ENCODE measurements at regions not wholly inside any gene's neighbourhood (a gene's known extent, or its start where the extent isn't known, plus 50 kb on each side); places are given as distances from the start of the nearest gene placed in this dataset.

- TF ChIP-seq, protein P1, sequence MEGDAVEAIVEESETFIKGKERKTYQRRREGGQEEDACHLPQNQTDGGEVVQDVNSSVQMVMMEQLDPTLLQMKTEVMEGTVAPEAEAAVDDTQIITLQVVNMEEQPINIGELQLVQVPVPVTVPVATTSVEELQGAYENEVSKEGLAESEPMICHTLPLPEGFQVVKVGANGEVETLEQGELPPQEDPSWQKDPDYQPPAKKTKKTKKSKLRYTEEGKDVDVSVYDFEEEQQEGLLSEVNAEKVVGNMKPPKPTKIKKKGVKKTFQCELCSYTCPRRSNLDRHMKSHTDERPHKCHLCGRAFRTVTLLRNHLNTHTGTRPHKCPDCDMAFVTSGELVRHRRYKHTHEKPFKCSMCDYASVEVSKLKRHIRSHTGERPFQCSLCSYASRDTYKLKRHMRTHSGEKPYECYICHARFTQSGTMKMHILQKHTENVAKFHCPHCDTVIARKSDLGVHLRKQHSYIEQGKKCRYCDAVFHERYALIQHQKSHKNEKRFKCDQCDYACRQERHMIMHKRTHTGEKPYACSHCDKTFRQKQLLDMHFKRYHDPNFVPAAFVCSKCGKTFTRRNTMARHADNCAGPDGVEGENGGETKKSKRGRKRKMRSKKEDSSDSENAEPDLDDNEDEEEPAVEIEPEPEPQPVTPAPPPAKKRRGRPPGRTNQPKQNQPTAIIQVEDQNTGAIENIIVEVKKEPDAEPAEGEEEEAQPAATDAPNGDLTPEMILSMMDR (conservative IDR thresholded peaks at IDR 0.05; ENCODE audit: control insufficient read depth, insufficient read depth, low read depth, low read length): no peak
- no peak overlapping the region for H3K4me3 ChIP-seq (ENCODE audit: control insufficient read depth, low read depth, low read length)
- no peak for DNase-seq (ENCODE audit: low read depth)
These were observed 827.5 kb upstream of the WWC1 start for GRCh38 chr5:167463939-167464338.

- no peak overlapping the region for H3K4me3 ChIP-seq (ENCODE audit: control insufficient read depth, low read depth, low read length)
- TF ChIP-seq, protein P1 (conservative IDR thresholded peaks at IDR 0.05; ENCODE audit: control insufficient read depth, insufficient read depth, low read depth, low read length): no peak
- no peak for DNase-seq (ENCODE audit: low read depth)
These were observed 824.5 kb upstream of the WWC1 start for GRCh38 chr5:167466992-167467391.

- no peak for DNase-seq (ENCODE audit: low read depth)
- no peak overlapping the region for H3K4me3 ChIP-seq (ENCODE audit: control insufficient read depth, low read depth, low read length)
- TF ChIP-seq, protein P1 (conservative IDR thresholded peaks at IDR 0.05; ENCODE audit: control insufficient read depth, insufficient read depth, low read depth, low read length): no peak
These were observed 818.8 kb upstream of the WWC1 start for GRCh38 chr5:167472566-167473108.

- TF ChIP-seq, protein P1 (conservative IDR thresholded peaks at IDR 0.05; ENCODE audit: control insufficient read depth, insufficient read depth, low read depth, low read length): no peak
- no peak overlapping the region for H3K4me3 ChIP-seq (ENCODE audit: control insufficient read depth, low read depth, low read length)
- peak; percentile 29 for DNase-seq (ENCODE audit: low read depth)
These were observed 813.3 kb upstream of the WWC1 start for GRCh38 chr5:167478188-167478587.

GRCh38 chr5:167479779-167480178 lies 811.7 kb upstream of the WWC1 start:
- no peak for DNase-seq (ENCODE audit: low read depth)
- H3K4me3 ChIP-seq (ENCODE audit: control insufficient read depth, low read depth, low read length): no peak overlapping the region
- TF ChIP-seq, protein P1 (conservative IDR thresholded peaks at IDR 0.05; ENCODE audit: control insufficient read depth, insufficient read depth, low read depth, low read length): no peak

DNA sequence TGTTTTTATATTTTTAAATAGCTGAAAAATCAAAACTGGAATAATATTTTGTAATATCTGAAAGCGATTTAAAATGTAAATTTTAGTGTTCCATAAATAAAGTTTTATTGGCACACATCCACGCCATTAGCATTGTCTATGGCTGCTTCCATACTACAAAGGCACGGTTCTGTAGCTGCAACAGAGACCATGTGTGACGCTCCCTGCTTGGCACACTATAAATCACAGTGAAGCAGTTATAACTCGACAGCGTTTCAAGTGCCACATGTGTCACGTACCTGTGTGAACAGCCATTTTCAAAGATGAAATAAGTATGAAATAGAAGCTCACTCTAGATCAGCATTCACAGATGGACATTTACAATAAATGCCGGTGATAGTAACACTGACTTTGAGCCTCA lies 810.1 kb upstream of the WWC1 start:
- H3K4me3 ChIP-seq (ENCODE audit: control insufficient read depth, low read depth, low read length): no peak overlapping the region
- no peak for DNase-seq (ENCODE audit: low read depth)
- TF ChIP-seq, protein P1 (conservative IDR thresholded peaks at IDR 0.05; ENCODE audit: control insufficient read depth, insufficient read depth, low read depth, low read length): no peak

DNA sequence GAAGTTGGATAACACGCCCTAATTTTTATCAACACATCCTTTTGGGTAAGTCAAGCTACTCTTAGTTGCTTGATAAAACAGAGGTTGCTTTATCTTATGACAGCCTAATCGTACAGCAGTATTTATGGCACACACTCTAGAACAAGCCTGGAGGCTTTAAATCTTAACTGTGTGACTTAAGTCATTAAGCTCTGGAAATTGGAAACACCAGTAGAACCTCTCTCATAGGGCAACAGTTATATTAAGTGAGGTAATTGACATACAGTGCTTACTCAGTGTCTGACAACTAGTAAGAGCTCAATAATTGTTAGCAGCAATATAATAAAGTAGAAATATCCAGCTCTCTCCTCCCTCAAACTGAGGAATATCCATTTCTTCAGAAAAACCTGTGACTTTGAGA lies 808.9 kb upstream of the WWC1 start:
- no peak overlapping the region for H3K4me3 ChIP-seq (ENCODE audit: control insufficient read depth, low read depth, low read length)
- TF ChIP-seq, protein P1 (conservative IDR thresholded peaks at IDR 0.05; ENCODE audit: control insufficient read depth, insufficient read depth, low read depth, low read length): no peak
- DNase-seq (ENCODE audit: low read depth): no peak
